ENCODE measurements at regions not wholly inside any gene's neighbourhood (a gene's known extent, or its start where the extent isn't known, plus 50 kb on each side); places are given as distances from the start of the nearest gene placed in this dataset.
"Not testable (repeated sequence)": the region's sequence is repeated elsewhere in the genome, so short reads cannot be mapped to it uniquely, and the experiment has no call there.

DNA sequence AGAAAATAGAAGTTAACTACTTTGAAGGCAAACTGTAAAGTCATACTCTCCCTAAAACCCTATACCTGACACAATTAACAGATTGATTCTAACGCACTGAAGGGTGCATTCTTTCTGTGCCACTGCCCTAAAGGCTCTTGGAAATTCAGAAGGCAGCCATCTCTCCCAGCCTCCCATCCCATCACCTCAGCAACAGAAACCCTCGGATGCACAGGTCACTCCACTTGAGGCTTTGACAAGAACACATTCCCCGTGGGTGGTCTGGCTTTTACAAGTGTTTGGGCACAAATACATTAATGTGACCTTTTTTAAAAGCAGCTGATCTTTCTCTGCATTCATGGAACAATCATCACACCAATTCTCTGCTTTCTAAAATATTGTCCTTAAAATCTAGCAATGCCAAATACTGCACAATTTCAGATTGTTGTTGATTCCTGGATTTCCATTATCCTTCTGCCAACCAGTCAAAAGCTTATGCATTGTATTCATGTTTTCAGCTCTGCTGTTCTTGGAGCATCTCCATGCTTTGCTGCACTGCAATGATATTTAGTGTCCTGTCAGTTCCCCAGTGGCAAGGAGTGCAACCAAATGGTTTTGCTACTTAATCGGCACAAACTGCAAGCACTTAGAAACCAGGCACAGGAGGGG, 175.6 kb downstream of the TMEM161B start:
- no peaks in the 10 kb centered on the region for H3K9me3 ChIP-seq (replicated peaks; ENCODE audit: control insufficient read depth, low read depth, low read length)
- H3K4me1 ChIP-seq (ENCODE audit: control insufficient read depth, insufficient read depth, low read length), result no peaks in the 10 kb centered on the region
- no peaks in the 10 kb centered on the region for H3K36me3 ChIP-seq (ENCODE audit: control insufficient read depth, insufficient read depth, low read length)
- no peaks in the 10 kb centered on the region for H3K27me3 ChIP-seq (ENCODE audit: control insufficient read depth, insufficient read depth, low read length)
- no peak overlapping the region for H3K27ac ChIP-seq (ENCODE audit: low read length)
- 40% methylated on average over 1 of the region's 4 CpGs for WGBS (ENCODE audit: insufficient coverage)
- no peak for DNase-seq
- H3K4me3 ChIP-seq (ENCODE audit: low read length), result no peak overlapping the region

DNA sequence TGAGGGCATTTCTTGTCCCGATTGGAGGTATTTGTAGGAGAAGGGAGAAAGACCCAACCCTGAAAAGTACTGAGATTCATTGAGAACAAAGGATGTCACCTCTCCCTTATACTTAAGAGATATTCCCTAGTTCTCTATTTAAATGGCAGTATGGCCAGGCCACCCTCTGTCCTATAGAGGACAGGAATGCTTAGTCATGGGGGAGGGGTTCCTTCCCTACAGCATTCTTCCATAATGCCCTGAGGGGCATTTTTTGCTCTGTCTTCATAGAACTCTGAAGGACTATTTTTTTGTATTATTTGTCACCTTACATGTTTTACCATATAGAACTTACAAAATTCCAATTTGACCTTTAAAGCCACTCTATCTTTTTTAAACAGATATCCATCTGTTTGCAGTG, 176.3 kb downstream of the TMEM161B start:
- Histone ChIP-seq H3K27me3 (ENCODE audit: control insufficient read depth, insufficient read depth, low read length) (no peaks in the 10 kb centered on the region), H3K4me1 (ENCODE audit: control insufficient read depth, insufficient read depth, low read length) (no peaks in the 10 kb centered on the region), H3K9me3 (replicated peaks; ENCODE audit: control insufficient read depth, low read depth, low read length) (no peaks in the 10 kb centered on the region), H3K36me3 (ENCODE audit: control insufficient read depth, insufficient read depth, low read length) (no peaks in the 10 kb centered on the region), H3K27ac (ENCODE audit: low read length) (no peak overlapping the region), H3K4me3 (ENCODE audit: low read length) (no peak overlapping the region)
- no peak for DNase-seq
- WGBS (ENCODE audit: insufficient coverage), result no CpG with 5 or more reads among the region's 1 CpG

DNA sequence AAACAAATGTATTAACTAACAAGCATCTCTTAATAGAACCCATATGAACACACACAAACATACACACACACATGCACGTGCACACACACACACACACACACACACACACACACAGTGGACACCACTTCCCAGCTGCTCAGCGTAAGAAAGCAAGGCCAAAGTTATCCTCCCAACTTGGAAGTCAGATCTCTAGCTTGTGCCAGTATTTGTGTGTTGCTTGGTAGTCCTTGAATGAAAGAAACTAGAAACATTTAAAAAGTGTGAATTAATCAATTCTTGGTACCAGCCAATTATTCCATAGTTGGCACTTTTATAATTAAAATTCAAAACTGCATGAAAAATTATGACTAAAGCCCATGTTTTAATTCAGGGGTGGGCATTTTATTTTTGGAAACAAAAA, 178.1 kb downstream of the TMEM161B start:
- Histone ChIP-seq H3K4me1 (ENCODE audit: control insufficient read depth, insufficient read depth, low read length) (no peaks in the 10 kb centered on the region), H3K27ac (ENCODE audit: low read length) (no peak overlapping the region), H3K27me3 (ENCODE audit: control insufficient read depth, insufficient read depth, low read length) (no peaks in the 10 kb centered on the region), H3K4me3 (ENCODE audit: low read length) (no peak overlapping the region), H3K36me3 (ENCODE audit: control insufficient read depth, insufficient read depth, low read length) (no peaks in the 10 kb centered on the region), H3K9me3 (replicated peaks; ENCODE audit: control insufficient read depth, low read depth, low read length) (no peaks in the 10 kb centered on the region)
- no peak for DNase-seq
- WGBS (ENCODE audit: insufficient coverage), result no CpG with 5 or more reads among the region's 2 CpGs

DNA sequence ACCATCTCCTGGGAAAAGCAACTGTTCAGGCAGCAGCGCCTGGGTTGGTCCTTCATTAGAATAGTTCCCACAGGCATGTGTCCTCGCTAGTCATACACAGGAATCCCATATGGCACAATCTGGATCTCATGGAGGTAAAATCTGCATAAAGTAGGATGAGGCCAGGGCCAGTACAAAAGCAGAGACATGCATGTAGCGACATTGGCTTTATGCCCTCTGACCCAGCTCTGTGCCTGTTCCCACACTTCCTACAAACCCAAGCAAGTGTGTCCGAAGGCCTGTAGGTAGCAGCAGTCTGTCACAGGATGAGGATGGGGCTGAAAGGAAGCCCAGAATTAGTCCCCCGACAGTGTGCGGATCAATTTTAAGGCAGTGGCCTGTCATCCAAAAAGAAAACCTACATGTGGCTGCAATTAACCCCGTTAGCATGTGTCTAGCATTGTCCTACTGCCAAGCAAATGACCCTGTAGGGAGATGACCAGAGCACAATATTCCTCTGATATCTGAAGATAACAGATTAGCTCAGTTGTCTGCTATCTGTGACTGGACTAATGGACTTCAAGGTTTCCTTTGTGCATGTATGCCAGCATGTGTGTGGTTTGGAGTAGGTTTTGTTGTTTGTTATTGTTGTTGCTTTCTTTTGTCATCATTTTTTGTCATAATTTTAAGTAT, 178.8 kb downstream of the TMEM161B start:
- WGBS (ENCODE audit: insufficient coverage), result 27% methylated on average over 3 of the region's 7 CpGs
- no peak overlapping the region for H3K27ac ChIP-seq (ENCODE audit: low read length)
- no peaks in the 10 kb centered on the region for H3K4me1 ChIP-seq (ENCODE audit: control insufficient read depth, insufficient read depth, low read length)
- no peaks in the 10 kb centered on the region for H3K27me3 ChIP-seq (ENCODE audit: control insufficient read depth, insufficient read depth, low read length)
- H3K36me3 ChIP-seq (ENCODE audit: control insufficient read depth, insufficient read depth, low read length), result no peaks in the 10 kb centered on the region
- no peak for DNase-seq
- no peaks in the 10 kb centered on the region for H3K9me3 ChIP-seq (replicated peaks; ENCODE audit: control insufficient read depth, low read depth, low read length)
- no peak overlapping the region for H3K4me3 ChIP-seq (ENCODE audit: low read length)

DNA sequence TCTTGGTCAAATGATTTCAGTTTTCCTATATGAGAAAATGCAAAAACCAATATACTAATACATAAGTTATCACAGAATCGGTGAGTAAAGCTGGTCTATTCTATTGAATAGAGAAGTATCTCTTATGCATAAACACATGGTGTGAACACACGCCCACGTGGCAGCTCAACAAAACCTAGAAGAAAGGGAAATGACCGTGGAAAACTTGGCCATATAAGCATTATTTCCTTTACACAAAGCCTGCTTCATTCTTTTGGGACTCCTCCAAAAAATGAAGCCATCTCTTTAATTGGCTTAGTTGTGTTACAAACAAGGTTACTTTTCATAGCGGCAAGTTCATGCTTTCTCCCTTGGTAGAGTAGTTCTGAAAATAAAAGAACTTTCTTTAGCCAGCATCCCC, 183.2 kb downstream of the TMEM161B start:
- Histone ChIP-seq H3K9me3 (replicated peaks; ENCODE audit: control insufficient read depth, low read depth, low read length) (no peaks in the 10 kb centered on the region), H3K27ac (ENCODE audit: low read length) (no peak overlapping the region), H3K4me1 (ENCODE audit: control insufficient read depth, insufficient read depth, low read length) (no peaks in the 10 kb centered on the region), H3K27me3 (ENCODE audit: control insufficient read depth, insufficient read depth, low read length) (no peaks in the 10 kb centered on the region), H3K4me3 (ENCODE audit: low read length) (no peak overlapping the region), H3K36me3 (ENCODE audit: control insufficient read depth, insufficient read depth, low read length) (no peaks in the 10 kb centered on the region)
- no CpG with 5 or more reads among the region's 5 CpGs for WGBS (ENCODE audit: insufficient coverage)
- no peak for DNase-seq

DNA sequence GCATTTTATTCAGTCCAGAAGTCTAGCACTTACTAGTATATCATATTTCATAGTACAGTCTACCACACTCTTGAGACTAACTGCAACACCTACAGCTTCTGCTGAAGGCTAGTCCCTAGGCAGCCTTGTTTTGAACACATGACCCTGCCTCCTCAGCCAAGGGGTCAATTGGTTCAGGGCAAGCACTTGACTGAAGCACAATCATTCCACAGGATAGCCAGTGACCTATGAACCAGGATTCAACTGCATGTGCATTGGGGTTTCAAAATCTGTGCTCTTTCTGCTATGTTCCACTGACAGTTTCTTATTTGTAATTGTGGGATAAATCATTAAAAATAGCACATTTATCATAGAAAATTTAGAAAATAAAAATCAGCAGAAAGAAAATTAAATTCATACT, 186.8 kb downstream of the TMEM161B start:
- no peak overlapping the region for H3K4me3 ChIP-seq (ENCODE audit: low read length)
- H3K36me3 ChIP-seq (ENCODE audit: control insufficient read depth, insufficient read depth, low read length), result no peaks in the 10 kb centered on the region
- no peak overlapping the region for H3K27ac ChIP-seq (ENCODE audit: low read length)
- H3K9me3 ChIP-seq (replicated peaks; ENCODE audit: control insufficient read depth, low read depth, low read length), result no peaks in the 10 kb centered on the region
- H3K4me1 ChIP-seq (ENCODE audit: control insufficient read depth, insufficient read depth, low read length), result no peaks in the 10 kb centered on the region
- H3K27me3 ChIP-seq (ENCODE audit: control insufficient read depth, insufficient read depth, low read length), result no peaks in the 10 kb centered on the region
- no peak for DNase-seq

DNA sequence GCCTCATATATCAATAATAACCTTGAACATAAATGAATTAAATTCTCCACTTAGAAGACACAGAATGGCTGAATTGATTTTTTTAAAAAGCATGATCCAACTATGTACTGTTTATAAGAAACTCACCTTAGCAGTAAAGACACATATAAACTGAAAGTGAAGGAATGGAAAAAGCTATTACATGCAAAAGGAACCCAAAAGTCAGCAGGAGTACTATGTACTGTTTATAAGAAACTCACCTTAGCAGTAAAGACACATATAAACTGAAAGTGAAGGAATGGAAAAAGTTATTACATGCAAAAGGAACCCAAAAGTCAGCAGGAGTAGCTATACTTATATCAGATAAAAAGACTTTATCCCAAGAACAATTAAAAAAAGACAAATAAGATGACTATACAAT, 204.8 kb downstream of the TMEM161B start:
- Histone ChIP-seq H3K27ac (ENCODE audit: low read length) (no peak overlapping the region), H3K4me3 (ENCODE audit: low read length) (no peak overlapping the region), H3K36me3 (ENCODE audit: control insufficient read depth, insufficient read depth, low read length) (no peaks in the 10 kb centered on the region), H3K4me1 (ENCODE audit: control insufficient read depth, insufficient read depth, low read length) (no peaks in the 10 kb centered on the region), H3K9me3 (replicated peaks; ENCODE audit: control insufficient read depth, low read depth, low read length) (peaks cover 18% of the 10 kb centered on the region), H3K27me3 (ENCODE audit: control insufficient read depth, insufficient read depth, low read length) (no peaks in the 10 kb centered on the region)
- no peak for DNase-seq

DNA sequence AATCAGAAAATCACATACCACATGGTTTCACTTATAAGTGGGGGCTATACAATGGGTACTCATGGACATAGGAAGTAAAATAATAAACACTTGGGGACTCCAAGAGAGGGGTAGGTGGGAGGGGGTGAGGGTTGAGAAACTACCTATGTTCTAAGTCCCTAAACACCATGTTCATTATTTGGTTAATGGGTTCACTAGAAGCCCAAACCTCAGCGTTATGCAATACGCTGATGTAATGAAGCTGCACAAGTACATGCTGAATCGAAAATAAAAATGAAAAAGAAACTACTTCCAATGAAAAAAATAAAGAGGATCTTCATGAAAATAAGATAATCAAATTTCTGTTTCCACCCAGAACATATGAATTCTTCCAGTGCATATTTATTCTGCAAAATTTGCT, 208.5 kb downstream of the TMEM161B start:
- 100% methylated on average over 1 of the region's 3 CpGs for WGBS (ENCODE audit: insufficient coverage)
- Histone ChIP-seq H3K4me1 (ENCODE audit: control insufficient read depth, insufficient read depth, low read length) (no peaks in the 10 kb centered on the region), H3K9me3 (replicated peaks; ENCODE audit: control insufficient read depth, low read depth, low read length) (peaks cover 18% of the 10 kb centered on the region), H3K4me3 (ENCODE audit: low read length) (no peak overlapping the region), H3K27ac (ENCODE audit: low read length) (no peak overlapping the region), H3K27me3 (ENCODE audit: control insufficient read depth, insufficient read depth, low read length) (no peaks in the 10 kb centered on the region), H3K36me3 (ENCODE audit: control insufficient read depth, insufficient read depth, low read length) (no peaks in the 10 kb centered on the region)
- no peak for DNase-seq

DNA sequence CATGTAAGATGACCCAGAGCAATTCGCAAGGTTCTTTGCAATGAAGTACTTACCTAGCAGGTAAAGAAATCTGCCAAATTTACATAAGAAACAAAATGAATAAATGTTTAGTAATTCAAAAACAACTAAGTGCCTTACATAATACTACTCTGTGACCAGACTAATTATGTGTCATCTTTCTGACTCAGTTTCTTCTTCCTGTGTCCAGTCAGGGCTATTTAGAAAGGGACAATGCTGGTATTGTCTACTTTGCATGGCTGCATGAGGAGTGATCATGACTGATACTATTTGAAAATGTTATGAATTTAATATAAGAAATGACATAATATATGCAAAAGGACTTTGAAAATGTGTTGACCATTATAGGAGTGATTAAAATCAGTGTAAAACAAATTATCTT, 210.0 kb downstream of the TMEM161B start:
- H3K27me3 ChIP-seq (ENCODE audit: control insufficient read depth, insufficient read depth, low read length), result no peaks in the 10 kb centered on the region
- H3K4me3 ChIP-seq (ENCODE audit: low read length), result no peak overlapping the region
- H3K36me3 ChIP-seq (ENCODE audit: control insufficient read depth, insufficient read depth, low read length), result no peaks in the 10 kb centered on the region
- peaks cover 18% of the 10 kb centered on the region for H3K9me3 ChIP-seq (replicated peaks; ENCODE audit: control insufficient read depth, low read depth, low read length)
- no peak for DNase-seq
- H3K27ac ChIP-seq (ENCODE audit: low read length), result no peak overlapping the region
- WGBS (ENCODE audit: insufficient coverage), result no CpG with 5 or more reads among the region's 1 CpG
- no peaks in the 10 kb centered on the region for H3K4me1 ChIP-seq (ENCODE audit: control insufficient read depth, insufficient read depth, low read length)

DNA sequence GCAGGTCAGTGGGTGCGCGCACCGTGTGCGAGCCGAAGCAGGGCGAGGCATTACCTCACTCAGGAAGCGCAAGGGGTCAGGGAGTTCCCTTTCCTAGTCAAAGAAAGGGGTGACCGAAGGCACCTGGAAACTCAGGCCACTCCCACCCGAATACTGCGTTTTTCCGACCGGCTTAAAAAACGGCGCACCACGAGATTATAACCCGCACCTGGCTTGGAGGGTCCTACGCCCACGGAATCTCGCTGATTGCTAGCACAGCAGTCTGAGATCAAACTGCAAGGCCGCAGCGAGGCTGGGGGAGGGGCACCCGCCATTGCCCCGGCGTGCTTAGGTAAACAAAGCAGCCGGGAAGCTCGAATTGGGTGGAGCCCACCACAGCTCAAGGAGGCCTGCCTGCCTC, 216.2 kb downstream of the TMEM161B start:
- not testable (repeated sequence) for H3K4me3 ChIP-seq (ENCODE audit: low read length); H3K9me3 ChIP-seq (replicated peaks; ENCODE audit: control insufficient read depth, low read depth, low read length); H3K27me3 ChIP-seq (ENCODE audit: control insufficient read depth, insufficient read depth, low read length); H3K27ac ChIP-seq (ENCODE audit: low read length); H3K36me3 ChIP-seq (ENCODE audit: control insufficient read depth, insufficient read depth, low read length); DNase-seq; H3K4me1 ChIP-seq (ENCODE audit: control insufficient read depth, insufficient read depth, low read length)
- 81% methylated on average over 15 of the region's 26 CpGs for WGBS (ENCODE audit: insufficient coverage)

DNA sequence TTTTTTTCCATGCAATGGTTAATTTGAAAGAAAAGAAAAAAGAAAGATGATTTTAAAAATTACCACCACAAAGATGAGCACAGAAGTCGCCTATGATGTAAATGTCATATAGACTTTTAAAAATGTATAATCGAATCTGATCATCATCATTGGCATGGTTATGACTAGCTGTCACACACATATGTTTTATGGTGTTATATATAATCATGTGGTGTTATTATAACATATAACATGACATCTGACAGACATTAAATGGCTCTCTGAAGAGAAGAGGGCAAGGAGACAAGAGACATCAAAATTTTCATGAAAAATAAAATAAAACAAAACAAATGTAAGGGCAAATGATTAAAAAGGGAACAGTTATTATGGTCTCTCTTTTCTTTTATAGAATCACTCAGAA, 217.5 kb downstream of the TMEM161B start:
- H3K9me3 ChIP-seq (replicated peaks; ENCODE audit: control insufficient read depth, low read depth, low read length), result no peaks in the 10 kb centered on the region
- H3K27me3 ChIP-seq (ENCODE audit: control insufficient read depth, insufficient read depth, low read length), result no peaks in the 10 kb centered on the region
- no peak overlapping the region for H3K27ac ChIP-seq (ENCODE audit: low read length)
- H3K4me3 ChIP-seq (ENCODE audit: low read length), result no peak overlapping the region
- no peak for DNase-seq
- no CpG with 5 or more reads among the region's 2 CpGs for WGBS (ENCODE audit: insufficient coverage)
- H3K36me3 ChIP-seq (ENCODE audit: control insufficient read depth, insufficient read depth, low read length), result no peaks in the 10 kb centered on the region
- no peaks in the 10 kb centered on the region for H3K4me1 ChIP-seq (ENCODE audit: control insufficient read depth, insufficient read depth, low read length)

Measured in muscle of leg (tissue), 3 donors.